HepG2 (cell line): ENCODE measurements at regions not wholly inside any gene's neighbourhood (a gene's known extent, or its start where the extent isn't known, plus 50 kb on each side); places are given as distances from the start of the nearest gene placed in this dataset.

Source experiments
- ATAC-seq: fragments of 200-7000 bp; cut with Tn5 transposase; 3 replicates; pipeline ENCODE4 v1.9.1; 2020; ENCODE audit warnings: mild to moderate bottlenecking, moderate library complexity
- BruUV-seq: library from RNA; stranded (reverse); fragments of 400-500 nt; replicated peaks from 2 replicates; lab custom pipeline; 2021; lab: Mats Ljungman, UMichigan
- CTCF ChIA-PET: fragments of 300-600 bp; formaldehyde crosslinking; extraction: SDS; loops from one replicate; lab custom pipeline; 2021; ENCODE audit warnings: low total read pairs, inconsistent platforms, low intra/inter-chr PET ratio; lab: Yijun Ruan, JAX
- POLR2A ChIA-PET: fragments of 350-600 bp; sonication (Branson Sonifier 250); formaldehyde crosslinking; loops from one replicate; lab custom pipeline; 2020; ENCODE audit warnings: antibody characterized with exemption, inconsistent platforms; lab: Yijun Ruan, JAX
- DNase-seq: peaks from one replicate; pipeline ENCODE4 v3.0.0-alpha.2; 2015; ENCODE audit warnings: low spot score
- FAIRE-seq: peaks from 3 replicates; lab custom pipeline; 2011; peaks lifted over from hg19 to GRCh38; lab: Jason Lieb, UNC
- H2AFZ ChIP-seq: one replicate; pipeline ENCODE4 v1.6.1; 2011; ENCODE audit warnings: low read length, inconsistent platforms
- H3K27ac ChIP-seq: fragments of 300-600 bp; 3 replicates; pipeline ENCODE4 v1.8.0; 2011; ENCODE audit warnings: mixed run types, mild to moderate bottlenecking, mixed read lengths, low read length, inconsistent platforms; ENCODE audit not compliant: insufficient read depth; ENCODE audit errors: extremely low read length
- H3K27me3 ChIP-seq, 2 experiments: fragments of 200-600 bp in 1 of 2; 2 replicates in 1 of 2; 3 replicates in 1 of 2; pipeline versions ENCODE4 v1.6.0 to v1.8.0; 2011; ENCODE audit warnings: low read length in 2 of 2, mild to moderate bottlenecking in 2 of 2, moderate library complexity in 2 of 2, inconsistent platforms in 1 of 2; ENCODE audit not compliant: insufficient read depth in 2 of 2, control insufficient read depth in 1 of 2
- H3K36me3 ChIP-seq, 2 experiments: fragments of 200-600 bp in 1 of 2; replicated peaks in 1 of 2; 2 replicates in 1 of 2; 3 replicates in 1 of 2; pipeline versions ENCODE4 v1.5.1 to v1.8.0; 2011; ENCODE audit warnings: low read length in 2 of 2, inconsistent platforms in 1 of 2; ENCODE audit not compliant: insufficient read depth in 2 of 2, control insufficient read depth in 1 of 2
- H3K4me1 ChIP-seq: 2 replicates; pipeline ENCODE4 v1.5.1; 2012; ENCODE audit warnings: low read length, inconsistent platforms; ENCODE audit not compliant: insufficient read depth
- H3K4me2 ChIP-seq: 2 replicates; pipeline ENCODE4 v1.6.0; 2011; ENCODE audit warnings: low read depth, low read length, inconsistent platforms
- H3K4me3 ChIP-seq, 3 experiments: fragments of 200-600 bp in 1 of 3; sonication (generic), shearing (Covaris generic) in 1 of 3; replicated peaks in 1 of 3; 2 replicates each; pipeline ENCODE4 v1.5.1; 2011 to 2016; ENCODE audit warnings: low read length in 3 of 3, inconsistent platforms in 2 of 3, low read depth in 2 of 3, mild to moderate bottlenecking in 2 of 3, control low read depth in 1 of 3, mixed read lengths in 1 of 3; ENCODE audit not compliant: insufficient read depth in 1 of 3
- H3K79me2 ChIP-seq: one replicate; pipeline ENCODE4 v1.6.1; 2011; ENCODE audit warnings: low read length, inconsistent platforms; ENCODE audit not compliant: insufficient read depth
- H3K9ac ChIP-seq: 2 replicates; pipeline ENCODE4 v1.6.0; 2011; ENCODE audit warnings: mild to moderate bottlenecking, low read depth, low read length, inconsistent platforms; ENCODE audit not compliant: insufficient read depth
- H3K9me3 ChIP-seq: 2 replicates; pipeline ENCODE4 v1.5.1; 2012; ENCODE audit warnings: mild to moderate bottlenecking, low read length
- H4K20me1 ChIP-seq: 2 replicates; pipeline ENCODE4 v1.6.0; 2011; ENCODE audit warnings: inconsistent platforms, mild to moderate bottlenecking, low read length, moderate library complexity; ENCODE audit not compliant: insufficient read depth
- ATF7 ChIP-seq, 2 experiments: fragments of 450-650 bp in 1 of 2; sonication (generic) in 1 of 2; formaldehyde crosslinking in 1 of 2; IDR thresholded peaks; 2 replicates each; pipeline versions ENCODE4 v1.4.0 to v1.6.1; 2016 to 2020; ENCODE audit warnings: antibody characterized with exemption in 1 of 2, mild to moderate bottlenecking in 1 of 2, missing genetic modification reagents in 1 of 2
- CREB1 ChIP-seq, 2 experiments: fragments of 450-650 bp in 1 of 2; IDR thresholded peaks; 2 replicates each; pipeline ENCODE4 v1.6.1; 2016 to 2017; ENCODE audit warnings: control low read depth in 1 of 2, mild to moderate bottlenecking in 1 of 2, missing compliant biosample characterization in 1 of 2, missing genetic modification characterization in 1 of 2
- HNF1A ChIP-seq, 2 experiments: sonication (generic) in 1 of 2; formaldehyde crosslinking in 1 of 2; IDR thresholded peaks; 2 replicates each; pipeline versions ENCODE4 v1.4.0 to v1.6.1; 2016 to 2020; ENCODE audit warnings: borderline replicate concordance in 1 of 2, low read depth in 1 of 2, mild to moderate bottlenecking in 1 of 2, missing genetic modification reagents in 1 of 2
- MAF1 ChIP-seq: sonication (generic); formaldehyde crosslinking; IDR thresholded peaks from 2 replicates; pipeline ENCODE4 v1.5.0; 2020; ENCODE audit warnings: missing genetic modification reagents, borderline replicate concordance
- ZNF616 ChIP-seq: sonication (generic); formaldehyde crosslinking; IDR thresholded peaks from 2 replicates; pipeline ENCODE4 v1.5.0; 2020; ENCODE audit warnings: low read depth, mild to moderate bottlenecking, missing genetic modification reagents
- ZNF740 ChIP-seq: sonication (generic); formaldehyde crosslinking; IDR thresholded peaks from 2 replicates; pipeline ENCODE4 v1.4.0; 2020; ENCODE audit warnings: missing genetic modification reagents
- WGBS: methylation state at CpG from one replicate; pipeline ENCODE4 v1.1.6; 2017; ENCODE audit warnings: low lambda C conversion rate; 5-methylcytosine and 5-hydroxymethylcytosine counted together
- in situ Hi-C: cut with HindIII; loops from 2 replicates; pipeline ENCODE4 v1.10.0; 2017; ENCODE audit warnings: low pct_unique_long_range_greater_than_20kb; ENCODE audit not compliant: extremely low pct_ligation_motif_present
- intact Hi-C: fragments of 100-400 bp; cut with micrococcal nuclease; formaldehyde crosslinking; loops from one replicate; pipeline ENCODE4 v1.10.0; 2022; ENCODE audit not compliant: unreplicated experiment

- POLR2A ChIA-PET, result no interaction called here
- Histone ChIP-seq H4K20me1 (no peaks in the 10 kb centered on the region), H3K36me3 (no peaks in the 10 kb centered on the region), H3K9ac (no peak overlapping the region), H3K4me3 (no peak overlapping the region), H2AFZ (no peak overlapping the region), H3K79me2 (no peaks in the 10 kb centered on the region), H3K4me1 (no peaks in the 10 kb centered on the region), H3K9me3 (no peaks in the 10 kb centered on the region), H3K4me2 (no peak overlapping the region), H3K27me3 (no peaks in the 10 kb centered on the region), H3K27ac (no peak overlapping the region)
- CTCF ChIA-PET, result no interaction called here
- FAIRE-seq (no peak), ATAC-seq (no peak), DNase-seq (no peak)
- intact Hi-C loops, result no loop called here
- WGBS, result 19% methylated on average over 3 of the region's 3 CpGs
- TF ChIP-seq HNF1A (IDR thresholded peaks at IDR 0.05; ENCODE audit: low read depth) (no peak), HNF1A (CRISPR knock-in tag; IDR thresholded peaks at IDR 0.05; ENCODE audit: borderline replicate concordance) (no peak), ZNF616 (no peak), MAF1 (CRISPR knock-in tag) (no peak), CREB1 (IDR thresholded peaks at IDR 0.05) (peak; percentile 71), CREB1 (CRISPR knock-in tag; IDR thresholded peaks at IDR 0.05) (no peak), ZNF740 (CRISPR knock-in tag) (no peak), ATF7 (IDR thresholded peaks at IDR 0.05) (peak; percentile 69), ATF7 (CRISPR knock-in tag; IDR thresholded peaks at IDR 0.05) (no peak)
- in situ Hi-C loops, result no loop called here
- BruUV-seq, result no TSS peak
Measured at GRCh38 chr2:59354498-59354897, 1113.4 kb upstream of the FANCL start.
